ENCODE measurements at regions not wholly inside any gene's neighbourhood (a gene's known extent, or its start where the extent isn't known, plus 50 kb on each side); places are given as distances from the start of the nearest gene placed in this dataset.

- DNase-seq (ENCODE audit: low spot score) = no peak
Observed at GRCh38 chr13:75934889-75935288, 298.8 kb downstream of the LMO7 start.

- no peak for DNase-seq (ENCODE audit: low spot score)
Observed at GRCh38 chr13:75932636-75933035, 296.5 kb downstream of the LMO7 start.

- DNase-seq (ENCODE audit: low spot score) = no peak
Observed at GRCh38 chr13:75931116-75931515, 295.0 kb downstream of the LMO7 start.

- no peak for DNase-seq (ENCODE audit: low spot score)
Observed at GRCh38 chr13:75929076-75929475, 292.9 kb downstream of the LMO7 start.

GRCh38 chr13:75927183-75927669, 291.1 kb downstream of the LMO7 start:
- DNase-seq (ENCODE audit: low spot score) = no peak

GRCh38 chr13:75920536-75920935, 284.4 kb downstream of the LMO7 start:
- no peak for DNase-seq (ENCODE audit: low spot score)

- DNase-seq (ENCODE audit: low spot score) = no peak
Observed at GRCh38 chr13:75919660-75920199, 283.6 kb downstream of the LMO7 start.

GRCh38 chr13:75915066-75915465, 278.9 kb downstream of the LMO7 start:
- DNase-seq (ENCODE audit: low spot score) = no peak

- DNase-seq (ENCODE audit: low spot score) = no peak
Observed at GRCh38 chr13:75913925-75914324, 277.8 kb downstream of the LMO7 start.

GRCh38 chr13:75910591-75910990, 274.5 kb downstream of the LMO7 start:
- DNase-seq (ENCODE audit: low spot score) = no peak
